A549 (cell line): ENCODE measurements at regions not wholly inside any gene's neighbourhood (a gene's known extent, or its start where the extent isn't known, plus 50 kb on each side); places are given as distances from the start of the nearest gene placed in this dataset.

ENCODE experiments used
- ATAC-seq, 2 experiments: fragments of 200-7000 bp in 1 of 2; fragments of >200 bp in 1 of 2; cut with Nextera tagmentation in 1 of 2; cut with Tn5 transposase in 1 of 2; 3 replicates each; pipeline versions ENCODE4 v1.8.0 to v1.9.1; 2018 to 2020; ENCODE audit warnings: mild to moderate bottlenecking in 1 of 2, moderate library complexity in 1 of 2
- CTCF ChIA-PET: fragments of 300-600 bp; sonication (Branson Sonifier 250); formaldehyde crosslinking; extraction: SDS; loops from one replicate; lab custom pipeline; 2021; ENCODE audit warnings: antibody characterized with exemption, inconsistent platforms; lab: Yijun Ruan, JAX
- POLR2A ChIA-PET: fragments of 350-600 bp; formaldehyde crosslinking; extraction: SDS; loops from one replicate; lab custom pipeline; 2021; ENCODE audit warnings: antibody characterized with exemption, inconsistent platforms; lab: Yijun Ruan, JAX
- DNase-seq, 2 experiments: peaks; one replicate each; pipeline versions ENCODE4 v3.0.0 to v3.0.0-alpha.2; 2011 to 2016; ENCODE audit warnings: low read depth in 1 of 2, low spot score in 1 of 2
- FAIRE-seq: peaks from 2 replicates; lab custom pipeline; 2011; peaks lifted over from hg19 to GRCh38; lab: Jason Lieb, UNC
- H3K27ac ChIP-seq, 2 experiments: fragments of >200 bp; sonication (Bioruptor Twin); formaldehyde crosslinking; 3 replicates each; pipeline ENCODE4 v1.5.1; 2016 to 2017
- H3K4me1 ChIP-seq: fragments of >200 bp; sonication (Bioruptor Twin); formaldehyde crosslinking; 3 replicates; pipeline ENCODE4 v1.6.1; 2016
- H3K4me2 ChIP-seq: fragments of >200 bp; sonication (Bioruptor Twin); formaldehyde crosslinking; 3 replicates; pipeline ENCODE4 v1.6.1; 2016
- H3K4me3 ChIP-seq: fragments of >200 bp; sonication (Bioruptor Twin); formaldehyde crosslinking; 3 replicates; pipeline ENCODE4 v1.5.1; 2016
- H3K9me3 ChIP-seq: fragments of >200 bp; sonication (Bioruptor Twin); formaldehyde crosslinking; 3 replicates; pipeline ENCODE4 v1.6.1; 2016
- CBX8 ChIP-seq: fragments of 200-600 bp; sonication (generic); IDR thresholded peaks from 2 replicates; pipeline ENCODE4 v1.6.1; 2016
- EHF ChIP-seq: fragments of 250-450 bp; sonication (Bioruptor Pico); IDR thresholded peaks from 2 replicates; pipeline ENCODE4 v1.5.0; 2020; ENCODE audit warnings: mild to moderate bottlenecking
- EHMT2 ChIP-seq: fragments of 200-600 bp; sonication (generic); IDR thresholded peaks from 2 replicates; pipeline ENCODE4 v1.6.1; 2016; ENCODE audit warnings: antibody characterized with exemption, low read depth, mild to moderate bottlenecking, moderate library complexity
- ESRRA ChIP-seq: fragments of 150-350 bp; IDR thresholded peaks from 2 replicates; pipeline ENCODE4 v1.6.1; 2014; ENCODE audit warnings: mild to moderate bottlenecking, low read length, borderline replicate concordance
- FOSL2 ChIP-seq, 2 experiments: fragments of 450-650 bp in 1 of 2; fragments of >200 bp in 1 of 2; sonication (Bioruptor Twin) in 1 of 2; formaldehyde crosslinking; IDR thresholded peaks; 2 replicates each; pipeline versions ENCODE4 v1.5.0 to v1.6.1; 2016 to 2020; ENCODE audit warnings: mild to moderate bottlenecking in 1 of 2, moderate library complexity in 1 of 2
- HEYL ChIP-seq: fragments of 250-450 bp; sonication (Bioruptor Pico); IDR thresholded peaks from 2 replicates; pipeline ENCODE4 v1.8.0; 2021; ENCODE audit warnings: mild to moderate bottlenecking, moderate library complexity
- HOXA7 ChIP-seq: fragments of 250-450 bp; sonication (Bioruptor Pico); IDR thresholded peaks from 2 replicates; pipeline ENCODE4 v1.5.0; 2020; ENCODE audit warnings: mild to moderate bottlenecking, moderate library complexity
- HOXB13 ChIP-seq: fragments of 250-450 bp; sonication (Bioruptor Pico); IDR thresholded peaks from 2 replicates; pipeline ENCODE4 v1.5.0; 2020; ENCODE audit warnings: low read depth, mild to moderate bottlenecking, moderate library complexity
- KDM5A ChIP-seq: fragments of 200-600 bp; sonication (generic); IDR thresholded peaks from 2 replicates; pipeline ENCODE4 v1.6.1; 2016; ENCODE audit warnings: antibody characterized with exemption, mild to moderate bottlenecking
- MAFK ChIP-seq: fragments of 450-650 bp; IDR thresholded peaks from 2 replicates; pipeline ENCODE4 v1.6.1; 2014; ENCODE audit not compliant: partially characterized antibody
- MYC ChIP-seq: IDR thresholded peaks from 2 replicates; pipeline ENCODE4 v1.6.1; 2012; ENCODE audit warnings: mild to moderate bottlenecking, inconsistent platforms, low read length, improper control_type of control experiment, borderline replicate concordance
- NPAS2 ChIP-seq: fragments of 250-450 bp; sonication (Bioruptor Pico); IDR thresholded peaks from 2 replicates; pipeline ENCODE4 v1.8.0; 2022; ENCODE audit warnings: mild to moderate bottlenecking, moderate library complexity, borderline replicate concordance
- POLR2A ChIP-seq: IDR thresholded peaks from 2 replicates; pipeline ENCODE4 v1.6.1; 2012; ENCODE audit warnings: mild to moderate bottlenecking, low read length
- POLR2AphosphoS2 ChIP-seq: conservative IDR thresholded peaks from 2 replicates; pipeline ENCODE4 v1.6.1; 2012; ENCODE audit warnings: low read length, improper control_type of control experiment, inconsistent platforms
- RARB ChIP-seq: fragments of 250-450 bp; sonication (Bioruptor Pico); IDR thresholded peaks from 2 replicates; pipeline ENCODE4 v1.8.0; 2021; ENCODE audit warnings: mild to moderate bottlenecking, moderate library complexity
- RCOR1 ChIP-seq: fragments of 150-350 bp; IDR thresholded peaks from 2 replicates; pipeline ENCODE4 v1.6.1; 2014; ENCODE audit warnings: antibody characterized with exemption, low read length, low read depth
- SMC3 ChIP-seq: fragments of >200 bp; sonication (Bioruptor Twin); formaldehyde crosslinking; IDR thresholded peaks from 3 replicates; pipeline ENCODE4 v1.6.1; 2018; ENCODE audit warnings: inconsistent platforms
- SREBF2 ChIP-seq: fragments of 450-650 bp; IDR thresholded peaks from 2 replicates; pipeline ENCODE4 v1.6.1; 2014; ENCODE audit warnings: mild to moderate bottlenecking, moderate library complexity
- TFCP2L1 ChIP-seq: fragments of 250-450 bp; sonication (Bioruptor Pico); IDR thresholded peaks from 2 replicates; pipeline ENCODE4 v1.5.0; 2021; ENCODE audit warnings: mild to moderate bottlenecking
- TP53 ChIP-seq: fragments of 250-450 bp; sonication (Bioruptor Pico); IDR thresholded peaks from 2 replicates; pipeline ENCODE4 v1.5.0; 2021; ENCODE audit warnings: mild to moderate bottlenecking, moderate library complexity
- ZNF302 ChIP-seq: fragments of 250-450 bp; sonication (Bioruptor Pico); IDR thresholded peaks from 2 replicates; pipeline ENCODE4 v1.9.0; 2021; ENCODE audit warnings: inconsistent platforms, mild to moderate bottlenecking, moderate library complexity
- ZSCAN20 ChIP-seq: fragments of 250-450 bp; sonication (Bioruptor Pico); IDR thresholded peaks from 2 replicates; pipeline ENCODE4 v1.8.0; 2022; ENCODE audit warnings: mild to moderate bottlenecking, moderate library complexity
- WGBS: methylation state at CpG from one replicate; pipeline ENCODE4 v1.1.6; 2017; ENCODE audit errors: missing lambda C conversion rate; 5-methylcytosine and 5-hydroxymethylcytosine counted together
- TF ChIP-seq, protein P1 (sequence below): IDR thresholded peaks from 2 replicates; pipeline ENCODE4 v1.6.1; 2012; ENCODE audit warnings: low read depth, borderline replicate concordance
- TF ChIP-seq, protein P2 (sequence below): IDR thresholded peaks from 2 replicates; pipeline ENCODE4 v1.6.1; 2012
- TF ChIP-seq, protein P3 (sequence below): fragments of 450-650 bp; IDR thresholded peaks from 2 replicates; pipeline ENCODE4 v1.6.1; 2014; ENCODE audit warnings: antibody characterized with exemption
- TF ChIP-seq, protein P4 (sequence below): fragments of >200 bp; sonication (Bioruptor Twin); formaldehyde crosslinking; IDR thresholded peaks from 3 replicates; pipeline ENCODE4 v1.6.1; 2016
- TF ChIP-seq, protein P5 (sequence below): fragments of 150-350 bp; IDR thresholded peaks from 2 replicates; pipeline ENCODE4 v1.6.1; 2014; ENCODE audit warnings: low read depth, mild to moderate bottlenecking, low read length
- TF ChIP-seq, protein P6 (sequence below): fragments of >200 bp; sonication (Bioruptor Twin); formaldehyde crosslinking; IDR thresholded peaks from 3 replicates; pipeline ENCODE4 v1.5.1; 2016
- TF ChIP-seq, protein P7 (sequence below): IDR thresholded peaks from 2 replicates; pipeline ENCODE4 v1.6.1; 2012

DNA sequence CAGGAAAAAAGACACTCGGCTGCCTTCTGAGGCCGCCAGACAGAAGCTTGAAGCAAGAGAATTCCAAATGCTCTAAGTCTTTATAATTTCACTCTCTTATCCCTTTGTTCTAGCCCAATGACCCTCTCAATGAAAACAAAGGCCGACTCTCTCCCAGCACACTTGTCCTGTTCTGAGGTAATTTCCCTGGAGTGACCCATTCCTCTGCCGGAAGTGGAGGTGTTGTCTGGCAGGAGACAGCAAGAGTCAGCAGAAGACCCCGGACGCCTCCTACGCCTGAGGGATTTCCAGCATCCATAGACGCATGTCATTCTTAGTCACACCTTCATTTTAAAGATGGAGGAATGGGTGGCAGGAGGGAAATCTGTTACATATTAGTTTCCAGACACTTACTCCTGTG lies 110.3 kb downstream of the SOD2 start:
- DNase-seq (no peak), ATAC-seq (no peak), FAIRE-seq (no peak)
- Histone ChIP-seq H3K9me3 (no peaks in the 10 kb centered on the region), H3K4me2 (no peak overlapping the region), H3K27ac (no peak overlapping the region), H3K4me3 (no peak overlapping the region), H3K4me1 (no peaks in the 10 kb centered on the region)
- 52% methylated on average over 6 of the region's 8 CpGs for WGBS
- CTCF ChIA-PET = interaction anchor here (1.3 kb wide), 1 partner anchor 26 kb away, joined by 3 read pairs; no protein-coding TSS in a partner anchor
- TF ChIP-seq NPAS2 (no peak), HEYL (CRISPR knock-in tag) (no peak), ZSCAN20 (CRISPR knock-in tag) (no peak), POLR2A (no peak), KDM5A (no peak), FOSL2 (IDR thresholded peaks at IDR 0.05) (no peak), FOSL2 (CRISPR knock-in tag; IDR thresholded peaks at IDR 0.05) (no peak), EHF (CRISPR knock-in tag) (no peak), HOXB13 (CRISPR knock-in tag) (no peak), ESRRA (no peak), TFCP2L1 (no peak), SREBF2 (no peak), POLR2AphosphoS2 (no peak)
- TF ChIP-seq, protein P1, sequence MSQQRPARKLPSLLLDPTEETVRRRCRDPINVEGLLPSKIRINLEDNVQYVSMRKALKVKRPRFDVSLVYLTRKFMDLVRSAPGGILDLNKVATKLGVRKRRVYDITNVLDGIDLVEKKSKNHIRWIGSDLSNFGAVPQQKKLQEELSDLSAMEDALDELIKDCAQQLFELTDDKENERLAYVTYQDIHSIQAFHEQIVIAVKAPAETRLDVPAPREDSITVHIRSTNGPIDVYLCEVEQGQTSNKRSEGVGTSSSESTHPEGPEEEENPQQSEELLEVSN = no peak
- TF ChIP-seq, protein P2, sequence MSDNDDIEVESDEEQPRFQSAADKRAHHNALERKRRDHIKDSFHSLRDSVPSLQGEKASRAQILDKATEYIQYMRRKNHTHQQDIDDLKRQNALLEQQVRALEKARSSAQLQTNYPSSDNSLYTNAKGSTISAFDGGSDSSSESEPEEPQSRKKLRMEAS = no peak
- TF ChIP-seq, protein P3, sequence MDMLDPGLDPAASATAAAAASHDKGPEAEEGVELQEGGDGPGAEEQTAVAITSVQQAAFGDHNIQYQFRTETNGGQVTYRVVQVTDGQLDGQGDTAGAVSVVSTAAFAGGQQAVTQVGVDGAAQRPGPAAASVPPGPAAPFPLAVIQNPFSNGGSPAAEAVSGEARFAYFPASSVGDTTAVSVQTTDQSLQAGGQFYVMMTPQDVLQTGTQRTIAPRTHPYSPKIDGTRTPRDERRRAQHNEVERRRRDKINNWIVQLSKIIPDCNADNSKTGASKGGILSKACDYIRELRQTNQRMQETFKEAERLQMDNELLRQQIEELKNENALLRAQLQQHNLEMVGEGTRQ = no peak
- POLR2A ChIA-PET = no interaction called here

DNA sequence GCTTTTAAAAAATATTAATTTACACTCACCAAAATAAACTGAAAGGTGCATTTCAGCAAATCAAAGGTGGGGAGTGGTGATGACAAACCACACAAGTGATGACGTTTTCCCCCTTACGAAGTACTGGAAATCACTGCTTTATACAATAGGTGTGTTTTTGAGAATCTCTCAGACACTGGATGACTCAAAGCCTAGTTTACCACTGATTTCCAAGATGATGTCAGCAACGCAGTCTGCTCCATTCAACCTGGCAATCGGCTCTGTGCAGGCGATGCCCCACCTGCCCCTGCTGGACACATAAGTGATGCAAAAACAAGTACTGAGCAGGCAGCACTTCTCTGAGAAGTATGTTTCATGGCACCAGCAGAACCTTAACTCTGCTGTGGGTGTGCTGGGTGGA lies 114.4 kb downstream of the SOD2 start:
- peak; percentile 50 to 73; a peak in 4 of 6 replicates for ATAC-seq
- no peak overlapping the region for H3K4me2 ChIP-seq
- no peaks in the 10 kb centered on the region for H3K4me1 ChIP-seq
- peak; percentile 3 to 10 for DNase-seq
- FAIRE-seq = no peak
- no peaks in the 10 kb centered on the region for H3K9me3 ChIP-seq
- H3K4me3 ChIP-seq = no peak overlapping the region
- no peak overlapping the region for H3K27ac ChIP-seq
- CTCF ChIA-PET = no interaction called here
- TF ChIP-seq RARB (CRISPR knock-in tag) (no peak), CBX8 (no peak), MAFK (no peak), RCOR1 (no peak), EHMT2 (no peak), TP53 (no peak), ZNF302 (CRISPR knock-in tag) (no peak), HOXA7 (no peak), SMC3 (no peak)
- TF ChIP-seq, protein P4, sequence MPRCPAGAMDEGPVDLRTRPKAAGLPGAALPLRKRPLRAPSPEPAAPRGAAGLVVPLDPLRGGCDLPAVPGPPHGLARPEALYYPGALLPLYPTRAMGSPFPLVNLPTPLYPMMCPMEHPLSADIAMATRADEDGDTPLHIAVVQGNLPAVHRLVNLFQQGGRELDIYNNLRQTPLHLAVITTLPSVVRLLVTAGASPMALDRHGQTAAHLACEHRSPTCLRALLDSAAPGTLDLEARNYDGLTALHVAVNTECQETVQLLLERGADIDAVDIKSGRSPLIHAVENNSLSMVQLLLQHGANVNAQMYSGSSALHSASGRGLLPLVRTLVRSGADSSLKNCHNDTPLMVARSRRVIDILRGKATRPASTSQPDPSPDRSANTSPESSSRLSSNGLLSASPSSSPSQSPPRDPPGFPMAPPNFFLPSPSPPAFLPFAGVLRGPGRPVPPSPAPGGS = no peak
- WGBS = 11% methylated on average over 5 of the region's 5 CpGs
- POLR2A ChIA-PET = no interaction called here

DNA sequence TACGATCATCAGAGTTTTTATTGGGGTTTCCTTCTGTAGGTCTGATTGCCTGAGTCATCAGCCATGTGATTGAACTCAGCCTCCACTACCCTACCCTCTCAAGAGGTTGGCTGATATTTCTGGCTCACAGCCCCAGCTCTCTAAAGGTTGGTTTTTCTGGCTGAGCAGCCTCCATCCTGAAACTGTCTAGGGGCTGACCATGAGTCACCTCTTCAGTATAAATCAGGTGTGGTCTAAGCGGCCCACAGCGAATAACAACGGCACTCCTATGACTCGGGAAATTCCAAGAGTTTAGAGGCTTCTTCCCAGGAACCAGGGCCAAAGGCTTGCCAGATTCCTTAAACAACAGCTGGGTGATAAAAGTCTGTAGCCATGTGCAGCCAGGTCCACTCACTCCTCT lies 115.5 kb downstream of the SOD2 start:
- Histone ChIP-seq H3K27ac (no peak overlapping the region), H3K9me3 (no peaks in the 10 kb centered on the region), H3K4me1 (no peaks in the 10 kb centered on the region), H3K4me3 (no peak overlapping the region), H3K4me2 (no peak overlapping the region)
- no peak for ATAC-seq
- no peak for FAIRE-seq
- WGBS = 14% methylated on average over 4 of the region's 5 CpGs
- ChIA-PET CTCF (interaction anchor here (0.6 to 1.4 kb wide), 3 partner anchors 11 to 77 kb away, joined by 3 to 4 read pairs (median 4); no protein-coding TSS in a partner anchor), POLR2A (no interaction called here)
- DNase-seq = no peak
- TF ChIP-seq CBX8 (no peak), POLR2A (no peak), SMC3 (no peak), MYC (no peak), POLR2AphosphoS2 (no peak)
- TF ChIP-seq, protein P5, sequence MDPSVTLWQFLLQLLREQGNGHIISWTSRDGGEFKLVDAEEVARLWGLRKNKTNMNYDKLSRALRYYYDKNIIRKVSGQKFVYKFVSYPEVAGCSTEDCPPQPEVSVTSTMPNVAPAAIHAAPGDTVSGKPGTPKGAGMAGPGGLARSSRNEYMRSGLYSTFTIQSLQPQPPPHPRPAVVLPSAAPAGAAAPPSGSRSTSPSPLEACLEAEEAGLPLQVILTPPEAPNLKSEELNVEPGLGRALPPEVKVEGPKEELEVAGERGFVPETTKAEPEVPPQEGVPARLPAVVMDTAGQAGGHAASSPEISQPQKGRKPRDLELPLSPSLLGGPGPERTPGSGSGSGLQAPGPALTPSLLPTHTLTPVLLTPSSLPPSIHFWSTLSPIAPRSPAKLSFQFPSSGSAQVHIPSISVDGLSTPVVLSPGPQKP = no peak
- TF ChIP-seq, protein P6, sequence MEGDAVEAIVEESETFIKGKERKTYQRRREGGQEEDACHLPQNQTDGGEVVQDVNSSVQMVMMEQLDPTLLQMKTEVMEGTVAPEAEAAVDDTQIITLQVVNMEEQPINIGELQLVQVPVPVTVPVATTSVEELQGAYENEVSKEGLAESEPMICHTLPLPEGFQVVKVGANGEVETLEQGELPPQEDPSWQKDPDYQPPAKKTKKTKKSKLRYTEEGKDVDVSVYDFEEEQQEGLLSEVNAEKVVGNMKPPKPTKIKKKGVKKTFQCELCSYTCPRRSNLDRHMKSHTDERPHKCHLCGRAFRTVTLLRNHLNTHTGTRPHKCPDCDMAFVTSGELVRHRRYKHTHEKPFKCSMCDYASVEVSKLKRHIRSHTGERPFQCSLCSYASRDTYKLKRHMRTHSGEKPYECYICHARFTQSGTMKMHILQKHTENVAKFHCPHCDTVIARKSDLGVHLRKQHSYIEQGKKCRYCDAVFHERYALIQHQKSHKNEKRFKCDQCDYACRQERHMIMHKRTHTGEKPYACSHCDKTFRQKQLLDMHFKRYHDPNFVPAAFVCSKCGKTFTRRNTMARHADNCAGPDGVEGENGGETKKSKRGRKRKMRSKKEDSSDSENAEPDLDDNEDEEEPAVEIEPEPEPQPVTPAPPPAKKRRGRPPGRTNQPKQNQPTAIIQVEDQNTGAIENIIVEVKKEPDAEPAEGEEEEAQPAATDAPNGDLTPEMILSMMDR = no peak
- TF ChIP-seq, protein P7, sequence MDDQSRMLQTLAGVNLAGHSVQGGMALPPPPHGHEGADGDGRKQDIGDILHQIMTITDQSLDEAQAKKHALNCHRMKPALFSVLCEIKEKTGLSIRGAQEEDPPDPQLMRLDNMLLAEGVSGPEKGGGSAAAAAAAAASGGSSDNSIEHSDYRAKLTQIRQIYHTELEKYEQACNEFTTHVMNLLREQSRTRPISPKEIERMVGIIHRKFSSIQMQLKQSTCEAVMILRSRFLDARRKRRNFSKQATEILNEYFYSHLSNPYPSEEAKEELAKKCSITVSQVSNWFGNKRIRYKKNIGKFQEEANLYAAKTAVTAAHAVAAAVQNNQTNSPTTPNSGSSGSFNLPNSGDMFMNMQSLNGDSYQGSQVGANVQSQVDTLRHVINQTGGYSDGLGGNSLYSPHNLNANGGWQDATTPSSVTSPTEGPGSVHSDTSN = no peak
- TF ChIP-seq, protein P3 = no peak
